ENCODE measurements at regions not wholly inside any gene's neighbourhood (a gene's known extent, or its start where the extent isn't known, plus 50 kb on each side); places are given as distances from the start of the nearest gene placed in this dataset.

- TF ChIP-seq GABPA (IDR thresholded peaks at IDR 0.05; ENCODE audit: borderline replicate concordance, insufficient read depth, low read length): no peak
- TF ChIP-seq SRF (IDR thresholded peaks at IDR 0.05; ENCODE audit: low read depth, low read length): no peak
- TF ChIP-seq KDM1A (IDR thresholded peaks at IDR 0.05; ENCODE audit: borderline replicate concordance, low read length): no peak
- no peak for TF ChIP-seq RNF2 (IDR thresholded peaks at IDR 0.05; ENCODE audit: borderline replicate concordance, low read depth, low read length, missing control alignments, poor library complexity, severe bottlenecking)
- no peak for TF ChIP-seq JUN (IDR thresholded peaks at IDR 0.05; ENCODE audit: low read depth, low read length)
- no peak for TF ChIP-seq MAFK (IDR thresholded peaks at IDR 0.05; ENCODE audit: low read depth, low read length)
- no peak for TF ChIP-seq JUND (IDR thresholded peaks at IDR 0.05; ENCODE audit: low read length)
- TF ChIP-seq SIN3A (conservative IDR thresholded peaks at IDR 0.05 in 1 of 2, IDR thresholded peaks at IDR 0.05 in 1 of 2; ENCODE audit: low read depth in 1 of 2, low read length in 2 of 2): no peak
These were observed 135.0 kb upstream of the ZNF462 start (continued) for GRCh38 chr9:106727969-106728368.

All from H1 (cell line).